ENCODE measurements at regions not wholly inside any gene's neighbourhood (a gene's known extent, or its start where the extent isn't known, plus 50 kb on each side); places are given as distances from the start of the nearest gene placed in this dataset.

DNA sequence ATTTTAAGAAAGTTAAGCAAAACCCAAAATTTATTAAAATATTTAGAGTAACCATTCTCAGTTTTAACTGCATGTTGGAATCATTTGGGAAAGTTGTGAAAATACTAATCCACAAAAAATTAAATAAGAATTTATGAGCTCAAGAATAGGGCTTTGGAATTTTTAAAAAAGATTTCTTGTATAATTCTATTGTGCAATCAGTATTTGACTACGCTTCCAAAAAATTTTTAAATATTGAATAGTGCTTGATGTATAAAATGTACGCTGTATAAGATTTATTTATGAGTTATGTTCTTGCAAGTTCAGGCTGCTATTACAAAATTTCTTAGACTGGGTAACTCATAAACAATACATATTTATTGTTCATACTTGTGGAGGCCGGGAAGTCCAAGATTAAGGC is 571.7 kb downstream of the MMUT start:
- no peaks in the 10 kb centered on the region for H3K36me3 ChIP-seq (ENCODE audit: control insufficient read depth in 2 of 2, extremely low read depth in 1 of 2, insufficient read depth in 2 of 2, low read length in 2 of 2)
- no peak overlapping the region for H2AFZ ChIP-seq (ENCODE audit: control insufficient read depth, low read length)
- no peaks in the 10 kb centered on the region for H3K4me1 ChIP-seq (ENCODE audit: control insufficient read depth, extremely low read depth, insufficient read depth, low read length)
- DNase-seq (ENCODE audit: low read depth, low spot score): no peak
- no peaks in the 10 kb centered on the region for H4K20me1 ChIP-seq (ENCODE audit: control insufficient read depth, extremely low read depth, insufficient read depth, low read length)
- FAIRE-seq: no peak
- no peaks in the 10 kb centered on the region for H3K9me1 ChIP-seq (ENCODE audit: control insufficient read depth, extremely low read depth, insufficient read depth, low read length)
- no peak overlapping the region for H3K27ac ChIP-seq (ENCODE audit: control insufficient read depth, insufficient read depth, low read length)
- TF ChIP-seq EZH2 (IDR thresholded peaks at IDR 0.05; ENCODE audit: low read length): no peak
- TF ChIP-seq, protein P1, sequence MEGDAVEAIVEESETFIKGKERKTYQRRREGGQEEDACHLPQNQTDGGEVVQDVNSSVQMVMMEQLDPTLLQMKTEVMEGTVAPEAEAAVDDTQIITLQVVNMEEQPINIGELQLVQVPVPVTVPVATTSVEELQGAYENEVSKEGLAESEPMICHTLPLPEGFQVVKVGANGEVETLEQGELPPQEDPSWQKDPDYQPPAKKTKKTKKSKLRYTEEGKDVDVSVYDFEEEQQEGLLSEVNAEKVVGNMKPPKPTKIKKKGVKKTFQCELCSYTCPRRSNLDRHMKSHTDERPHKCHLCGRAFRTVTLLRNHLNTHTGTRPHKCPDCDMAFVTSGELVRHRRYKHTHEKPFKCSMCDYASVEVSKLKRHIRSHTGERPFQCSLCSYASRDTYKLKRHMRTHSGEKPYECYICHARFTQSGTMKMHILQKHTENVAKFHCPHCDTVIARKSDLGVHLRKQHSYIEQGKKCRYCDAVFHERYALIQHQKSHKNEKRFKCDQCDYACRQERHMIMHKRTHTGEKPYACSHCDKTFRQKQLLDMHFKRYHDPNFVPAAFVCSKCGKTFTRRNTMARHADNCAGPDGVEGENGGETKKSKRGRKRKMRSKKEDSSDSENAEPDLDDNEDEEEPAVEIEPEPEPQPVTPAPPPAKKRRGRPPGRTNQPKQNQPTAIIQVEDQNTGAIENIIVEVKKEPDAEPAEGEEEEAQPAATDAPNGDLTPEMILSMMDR (optimal IDR thresholded peaks at IDR 0.05 in 1 of 3, IDR thresholded peaks at IDR 0.05 in 1 of 3, conservative IDR thresholded peaks at IDR 0.05 in 1 of 3; ENCODE audit: extremely low read depth in 1 of 3, insufficient read depth in 2 of 3, low read length in 3 of 3): no peak
- H3K4me2 ChIP-seq (ENCODE audit: control insufficient read depth, extremely low read depth, insufficient read depth, low read depth, low read length): no peak overlapping the region
- no peaks in the 10 kb centered on the region for H3K79me2 ChIP-seq (ENCODE audit: control insufficient read depth, insufficient read depth, low read length)
- no peaks in the 10 kb centered on the region for H3K27me3 ChIP-seq (ENCODE audit: control insufficient read depth, extremely low read depth, insufficient read depth, low read length)
- H3K9ac ChIP-seq (ENCODE audit: control insufficient read depth, extremely low read depth, insufficient read depth, low read length): no peak overlapping the region
- no peaks in the 10 kb centered on the region for H3K9me3 ChIP-seq (ENCODE audit: control insufficient read depth, low read depth, low read length)
- H3K4me3 ChIP-seq (ENCODE audit: control insufficient read depth in 2 of 3, extremely low read depth in 1 of 3, insufficient read depth in 2 of 3, low read depth in 1 of 3, low read length in 3 of 3): no peak overlapping the region
- dilution Hi-C loops (cut with MboI; ENCODE audit: extremely low pct_ligation_motif_present, low sequenced_read_pairs): no loop called here

DNA sequence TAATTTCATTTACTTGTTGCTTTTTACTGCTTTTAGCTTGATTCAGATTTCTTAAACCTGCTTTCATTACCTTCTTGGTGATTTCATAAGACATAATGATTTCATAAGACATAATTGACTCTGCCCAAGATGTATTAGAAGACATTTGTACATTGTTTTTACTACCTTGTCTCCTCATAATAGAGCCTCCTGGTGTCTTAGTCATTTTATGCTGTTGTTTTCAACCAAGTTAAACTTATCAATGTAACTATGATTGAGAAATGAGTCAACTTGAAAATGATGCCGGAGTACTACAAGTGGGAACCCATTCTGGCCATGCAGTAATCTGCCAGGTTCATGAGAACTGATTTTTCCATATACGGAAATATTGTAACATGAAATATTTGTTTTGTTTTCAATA is 573.6 kb downstream of the MMUT start:
- Histone ChIP-seq H3K9ac (ENCODE audit: control insufficient read depth, extremely low read depth, insufficient read depth, low read length) (no peak overlapping the region), H3K4me2 (ENCODE audit: control insufficient read depth, extremely low read depth, insufficient read depth, low read depth, low read length) (no peak overlapping the region), H3K27me3 (ENCODE audit: control insufficient read depth, extremely low read depth, insufficient read depth, low read length) (no peaks in the 10 kb centered on the region), H2AFZ (ENCODE audit: control insufficient read depth, low read length) (no peak overlapping the region), H3K9me1 (ENCODE audit: control insufficient read depth, extremely low read depth, insufficient read depth, low read length) (no peaks in the 10 kb centered on the region), H3K36me3 (ENCODE audit: control insufficient read depth in 2 of 2, extremely low read depth in 1 of 2, insufficient read depth in 2 of 2, low read length in 2 of 2) (no peaks in the 10 kb centered on the region), H3K27ac (ENCODE audit: control insufficient read depth, insufficient read depth, low read length) (no peak overlapping the region), H3K79me2 (ENCODE audit: control insufficient read depth, insufficient read depth, low read length) (no peaks in the 10 kb centered on the region), H4K20me1 (ENCODE audit: control insufficient read depth, extremely low read depth, insufficient read depth, low read length) (no peaks in the 10 kb centered on the region), H3K4me3 (ENCODE audit: control insufficient read depth in 2 of 3, extremely low read depth in 1 of 3, insufficient read depth in 2 of 3, low read depth in 1 of 3, low read length in 3 of 3) (no peak overlapping the region), H3K9me3 (ENCODE audit: control insufficient read depth, low read depth, low read length) (no peaks in the 10 kb centered on the region), H3K4me1 (ENCODE audit: control insufficient read depth, extremely low read depth, insufficient read depth, low read length) (no peaks in the 10 kb centered on the region)
- dilution Hi-C loops (cut with MboI; ENCODE audit: extremely low pct_ligation_motif_present, low sequenced_read_pairs): no loop called here
- DNase-seq (ENCODE audit: low read depth, low spot score) (no peak), FAIRE-seq (no peak)
- TF ChIP-seq, protein P1 (optimal IDR thresholded peaks at IDR 0.05 in 1 of 3, IDR thresholded peaks at IDR 0.05 in 1 of 3, conservative IDR thresholded peaks at IDR 0.05 in 1 of 3; ENCODE audit: extremely low read depth in 1 of 3, insufficient read depth in 2 of 3, low read length in 3 of 3): no peak
- no peak for TF ChIP-seq EZH2 (IDR thresholded peaks at IDR 0.05; ENCODE audit: low read length)

Data from keratinocyte (primary cell).